Testis (tissue), 2 donors: ENCODE measurements at regions not wholly inside any gene's neighbourhood (a gene's known extent, or its start where the extent isn't known, plus 50 kb on each side); places are given as distances from the start of the nearest gene placed in this dataset.

Experiments used
- CTCF ChIP-seq, 3 experiments: fragments of 450-650 bp in 2 of 3; fragments of 200-600 bp in 1 of 3; sonication (generic) in 1 of 3; IDR thresholded peaks; one replicate each; pipeline ENCODE4 v1.5.1; 2016 to 2019; ENCODE audit warnings: antibody characterized with exemption in 3 of 3, mild to moderate bottlenecking in 2 of 3, moderate library complexity in 1 of 3
- POLR2A ChIP-seq: fragments of 450-650 bp; IDR thresholded peaks from one replicate; pipeline ENCODE4 v1.6.1; 2017; ENCODE audit warnings: antibody characterized with exemption, mild to moderate bottlenecking, moderate library complexity

GRCh38 chr10:25104441-25104840, 70.4 kb upstream of the GPR158 start:
- TF ChIP-seq CTCF (IDR thresholded peaks at IDR 0.05) (no peak), POLR2A (no peak)
